ENCODE measurements at regions not wholly inside any gene's neighbourhood (a gene's known extent, or its start where the extent isn't known, plus 50 kb on each side); places are given as distances from the start of the nearest gene placed in this dataset.
A peak's percentile ranks its signal among the peaks of the same experiment; 100 is the strongest.
"Not testable (repeated sequence)": the region's sequence is repeated elsewhere in the genome, so short reads cannot be mapped to it uniquely, and the experiment has no call there.

GRCh38 chr13:57897225-57897624 is 265.7 kb downstream of the PCDH17 start:
- H3K4me3 ChIP-seq (ENCODE audit: low read depth, low read length): no peak overlapping the region
- DNase-seq (ENCODE audit: low read depth): no peak

GRCh38 chr13:57899096-57899495 is 267.6 kb downstream of the PCDH17 start:
- no peak for DNase-seq (ENCODE audit: low read depth)
- no peak overlapping the region for H3K4me3 ChIP-seq (ENCODE audit: low read depth, low read length)

GRCh38 chr13:57909833-57910232 is 278.3 kb downstream of the PCDH17 start:
- not testable (repeated sequence) for DNase-seq (ENCODE audit: low read depth); H3K4me3 ChIP-seq (ENCODE audit: low read depth, low read length)

GRCh38 chr13:57918086-57918485 is 286.5 kb downstream of the PCDH17 start:
- no peak overlapping the region for H3K4me3 ChIP-seq (ENCODE audit: low read depth, low read length)
- DNase-seq (ENCODE audit: low read depth): no peak

DNA sequence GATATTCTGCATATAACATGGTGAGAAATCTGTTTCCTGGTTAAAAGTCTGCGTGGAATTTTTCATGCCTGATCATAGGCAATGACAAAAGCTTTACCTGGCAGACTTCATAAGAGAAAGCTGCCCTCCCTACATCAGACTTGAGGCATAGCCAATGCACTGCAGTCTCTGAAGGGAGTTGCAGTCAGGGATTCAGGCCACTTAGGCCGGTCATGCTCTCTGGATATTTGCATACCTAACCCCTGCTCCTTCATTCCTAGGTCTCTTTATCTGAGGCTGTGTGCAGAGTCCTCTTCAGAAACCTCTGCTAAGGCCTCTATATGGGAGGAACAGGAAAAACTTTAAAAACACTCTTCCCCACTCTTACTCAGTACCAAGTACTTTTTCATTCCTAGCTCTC is 287.4 kb downstream of the PCDH17 start:
- H3K4me3 ChIP-seq (ENCODE audit: low read depth, low read length): no peak overlapping the region
- no peak for DNase-seq (ENCODE audit: low read depth)

- no peak overlapping the region for H3K4me3 ChIP-seq (ENCODE audit: low read depth, low read length)
- DNase-seq (ENCODE audit: low read depth): no peak
Measured at GRCh38 chr13:57925250-57925649, 293.7 kb downstream of the PCDH17 start.

- no peak overlapping the region for H3K4me3 ChIP-seq (ENCODE audit: low read depth, low read length)
- DNase-seq (ENCODE audit: low read depth): no peak
Measured at GRCh38 chr13:57925751-57926150, 294.2 kb downstream of the PCDH17 start.

GRCh38 chr13:57932061-57932460 is 300.5 kb downstream of the PCDH17 start:
- no peak overlapping the region for H3K4me3 ChIP-seq (ENCODE audit: low read depth, low read length)

DNA sequence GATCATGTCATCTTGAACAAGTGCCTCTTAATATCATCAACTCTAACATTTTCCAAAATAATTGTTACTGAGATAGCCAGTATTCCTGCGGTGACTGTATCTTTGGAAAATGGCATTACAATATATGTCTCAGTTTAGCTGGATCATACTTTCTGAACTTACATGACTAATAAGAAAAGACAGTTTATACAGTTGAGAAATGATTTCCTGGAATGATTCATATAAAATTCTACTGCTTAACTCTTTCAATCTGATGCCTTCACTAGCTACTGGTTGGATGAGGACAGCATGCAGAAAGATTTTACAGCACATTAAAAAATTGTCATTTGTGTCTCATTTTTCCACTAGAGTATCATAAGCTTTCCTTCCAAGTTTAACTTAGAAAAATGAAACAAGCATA is 302.1 kb downstream of the PCDH17 start:
- H3K4me3 ChIP-seq (ENCODE audit: low read depth, low read length): no peak overlapping the region
- no peak for DNase-seq (ENCODE audit: low read depth)

More at GRCh38 chr13:57932061-57932460, 300.5 kb downstream of the PCDH17 start:
- DNase-seq (ENCODE audit: low read depth): no peak

DNA sequence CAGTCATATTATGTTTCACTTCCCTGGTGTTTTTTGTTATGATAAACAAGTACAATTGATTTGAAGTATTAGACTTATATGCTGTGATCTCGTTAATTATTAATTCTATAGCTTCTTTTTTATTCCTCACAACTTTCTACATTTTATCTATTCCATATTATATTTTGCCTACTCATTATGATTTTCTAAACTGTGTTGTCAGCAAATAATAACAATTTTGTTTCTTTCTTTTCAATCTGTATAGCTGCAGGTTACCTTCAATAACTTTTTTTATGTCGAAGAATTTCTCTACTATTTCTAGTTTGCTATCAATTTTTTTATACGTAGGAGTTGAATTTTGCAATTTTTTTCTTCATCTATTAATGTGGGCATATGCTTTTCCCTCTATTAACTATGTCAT is 304.4 kb downstream of the PCDH17 start:
- DNase-seq (ENCODE audit: low read depth): no peak
- no peak overlapping the region for H3K4me3 ChIP-seq (ENCODE audit: low read depth, low read length)

GRCh38 chr13:57946361-57946760 is 314.8 kb downstream of the PCDH17 start:
- H3K4me3 ChIP-seq (ENCODE audit: low read depth, low read length): no peak overlapping the region
- no peak for DNase-seq (ENCODE audit: low read depth)

DNA sequence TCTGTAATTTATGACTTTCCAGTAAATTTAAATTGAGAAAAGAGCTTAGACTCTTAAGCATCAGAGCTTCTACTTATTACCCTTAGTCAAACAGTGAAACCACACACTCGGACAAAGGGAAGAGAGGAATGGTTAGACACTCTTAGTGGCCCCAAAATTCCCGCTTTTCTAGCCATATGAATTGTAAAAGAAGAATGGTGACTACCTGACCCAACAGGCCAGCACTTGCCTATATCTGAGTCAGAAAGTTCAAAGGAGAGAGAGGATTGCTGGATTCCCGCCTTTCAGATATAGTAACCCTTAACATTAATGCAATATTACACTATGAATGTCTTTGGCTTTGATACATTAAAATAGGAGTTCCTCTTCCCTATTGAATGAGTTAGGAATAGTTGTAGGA is 317.3 kb downstream of the PCDH17 start:
- no peak overlapping the region for H3K4me3 ChIP-seq (ENCODE audit: low read depth, low read length)
- no peak for DNase-seq (ENCODE audit: low read depth)

- H3K4me3 ChIP-seq (ENCODE audit: low read depth, low read length): no peak overlapping the region
- no peak for DNase-seq (ENCODE audit: low read depth)
Measured at GRCh38 chr13:57969951-57970350, 338.4 kb downstream of the PCDH17 start.

DNA sequence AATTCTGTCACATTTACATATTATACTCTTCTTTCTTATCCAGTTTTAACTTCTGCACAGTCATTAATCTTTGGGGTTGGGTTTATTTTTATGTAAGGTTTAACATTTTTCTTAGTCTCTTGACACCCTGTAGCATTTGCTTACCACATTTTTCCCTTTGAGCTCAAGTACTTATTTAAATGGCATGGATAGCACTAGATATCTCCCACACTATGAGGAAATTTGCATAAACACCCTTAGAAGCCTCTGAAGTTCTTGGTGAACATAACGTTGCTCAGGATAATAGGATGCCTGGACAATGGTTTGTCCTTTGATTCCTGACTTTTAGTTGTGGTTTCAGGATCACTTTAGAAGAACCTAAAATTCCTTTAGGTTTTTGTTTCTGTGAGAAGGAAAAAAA is 338.9 kb downstream of the PCDH17 start:
- no peak for DNase-seq (ENCODE audit: low read depth)
- no peak overlapping the region for H3K4me3 ChIP-seq (ENCODE audit: low read depth, low read length)

DNA sequence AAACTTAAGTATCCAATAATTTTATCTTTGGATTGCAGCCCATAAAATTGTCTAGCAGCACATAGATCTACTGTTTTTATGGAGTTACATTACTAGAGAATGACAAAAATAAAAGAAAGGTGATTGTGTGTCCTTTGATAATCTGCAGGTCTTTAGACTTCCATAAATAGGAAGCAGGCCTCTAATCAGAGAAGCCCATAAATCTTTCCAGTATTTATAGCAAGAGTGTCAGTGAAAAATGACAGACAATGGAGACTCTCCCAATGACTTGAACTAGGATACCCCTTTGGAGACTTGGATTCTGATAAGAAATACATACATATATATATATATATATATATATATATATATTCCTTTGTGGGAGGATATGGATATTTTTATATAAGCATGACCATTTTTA is 351.2 kb downstream of the PCDH17 start:
- DNase-seq (ENCODE audit: low read depth): no peak
- no peak overlapping the region for H3K4me3 ChIP-seq (ENCODE audit: low read depth, low read length)

GRCh38 chr13:57988276-57988675 is 356.7 kb downstream of the PCDH17 start:
- no peak overlapping the region for H3K4me3 ChIP-seq (ENCODE audit: low read depth, low read length)
- no peak for DNase-seq (ENCODE audit: low read depth)

GRCh38 chr13:57991041-57991440 is 359.5 kb downstream of the PCDH17 start:
- no peak overlapping the region for H3K4me3 ChIP-seq (ENCODE audit: low read depth, low read length)
- DNase-seq (ENCODE audit: low read depth): no peak

- no peak overlapping the region for H3K4me3 ChIP-seq (ENCODE audit: low read depth, low read length)
- DNase-seq (ENCODE audit: low read depth): no peak
Measured at GRCh38 chr13:57992416-57992815, 360.9 kb downstream of the PCDH17 start.

GRCh38 chr13:57996717-57997116 is 365.2 kb downstream of the PCDH17 start:
- peak; percentile 22 for DNase-seq (ENCODE audit: low read depth)
- no peak overlapping the region for H3K4me3 ChIP-seq (ENCODE audit: low read depth, low read length)

DNA sequence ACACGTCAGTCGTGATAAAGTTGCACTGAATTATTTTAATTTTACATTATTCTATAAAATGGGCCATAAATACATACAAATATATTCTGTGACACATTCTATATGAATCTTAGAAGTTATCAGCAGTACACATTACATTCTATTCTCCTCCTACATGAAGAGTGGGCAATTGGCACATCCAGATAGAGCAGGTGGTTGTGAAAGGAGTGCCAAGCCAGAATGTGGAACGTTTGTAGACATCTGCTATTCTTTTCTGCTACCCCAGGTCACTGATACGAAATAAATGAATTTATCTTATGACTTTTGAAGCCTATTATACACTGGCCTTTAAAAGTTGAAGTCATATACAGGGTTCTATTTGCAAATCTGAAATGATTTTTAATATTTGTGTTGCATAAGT is 373.2 kb downstream of the PCDH17 start:
- H3K4me3 ChIP-seq (ENCODE audit: low read depth, low read length): no peak overlapping the region
- no peak for DNase-seq (ENCODE audit: low read depth)

GRCh38 chr13:58018020-58018419 is 386.5 kb downstream of the PCDH17 start:
- no peak overlapping the region for H3K4me3 ChIP-seq (ENCODE audit: low read depth, low read length)
- no peak for DNase-seq (ENCODE audit: low read depth)

- no peak for DNase-seq (ENCODE audit: low read depth)
- H3K4me3 ChIP-seq (ENCODE audit: low read depth, low read length): no peak overlapping the region
Measured at GRCh38 chr13:58018865-58019264, 387.3 kb downstream of the PCDH17 start.
